Mesenchymal stem cell (in vitro differentiated cells and primary cell): ENCODE measurements at regions not wholly inside any gene's neighbourhood (a gene's known extent, or its start where the extent isn't known, plus 50 kb on each side); places are given as distances from the start of the nearest gene placed in this dataset.

Experiments used
- DNase-seq: peaks from one replicate; pipeline ENCODE4 v3.0.0-alpha.2; 2013
- H2AFZ ChIP-seq: one replicate; pipeline ENCODE4 v1.6.1; 2013; ENCODE audit warnings: low read depth, mild to moderate bottlenecking, control low read depth, inconsistent platforms, low read length, moderate library complexity
- H2AK5ac ChIP-seq: 2 replicates; pipeline ENCODE4 v1.6.1; 2013; ENCODE audit warnings: low read length, moderate library complexity, mild to moderate bottlenecking, inconsistent platforms; ENCODE audit not compliant: severe bottlenecking
- H2BK120ac ChIP-seq: one replicate; pipeline ENCODE4 v1.6.1; 2013; ENCODE audit warnings: low read depth, mild to moderate bottlenecking, inconsistent platforms, low read length, moderate library complexity
- H2BK12ac ChIP-seq, 2 experiments: one replicate each; pipeline ENCODE4 v1.6.1; 2013; ENCODE audit warnings: inconsistent platforms in 2 of 2, low read length in 2 of 2, mild to moderate bottlenecking in 2 of 2, moderate library complexity in 2 of 2, control low read depth in 1 of 2
- H2BK15ac ChIP-seq: one replicate; pipeline ENCODE4 v1.6.1; 2013; ENCODE audit warnings: mild to moderate bottlenecking, low read depth, inconsistent platforms; ENCODE audit not compliant: poor library complexity, severe bottlenecking
- H2BK5ac ChIP-seq: 2 replicates; pipeline ENCODE4 v1.6.1; 2013; ENCODE audit warnings: low read depth, mild to moderate bottlenecking, low read length, control low read depth, inconsistent platforms; ENCODE audit not compliant: poor library complexity, severe bottlenecking
- H3K14ac ChIP-seq, 2 experiments: one replicate each; pipeline ENCODE4 v1.6.1; 2013; ENCODE audit warnings: inconsistent platforms in 2 of 2, low read length in 2 of 2, control low read depth in 1 of 2, mild to moderate bottlenecking in 1 of 2, moderate library complexity in 1 of 2
- H3K18ac ChIP-seq, 2 experiments: one replicate each; pipeline ENCODE4 v1.6.1; 2013; ENCODE audit warnings: inconsistent platforms in 2 of 2, low read length in 2 of 2, control low read depth in 1 of 2, low read depth in 1 of 2, mild to moderate bottlenecking in 1 of 2
- H3K23ac ChIP-seq, 2 experiments: one replicate each; pipeline ENCODE4 v1.6.1; 2013; ENCODE audit warnings: inconsistent platforms in 2 of 2, low read length in 2 of 2, mild to moderate bottlenecking in 2 of 2, moderate library complexity in 2 of 2, control low read depth in 1 of 2
- H3K27ac ChIP-seq: 2 replicates; pipeline ENCODE4 v1.5.1; 2013; ENCODE audit warnings: mild to moderate bottlenecking, moderate library complexity, low read length, control low read depth, inconsistent platforms; ENCODE audit not compliant: poor library complexity, severe bottlenecking
- H3K27me3 ChIP-seq, 2 experiments: 2 replicates each; pipeline versions ENCODE4 v1.6.1 to v1.7.0; 2013; ENCODE audit warnings: low read length in 2 of 2, mild to moderate bottlenecking in 2 of 2, moderate library complexity in 2 of 2, control low read depth in 1 of 2, inconsistent platforms in 1 of 2; ENCODE audit not compliant: control insufficient read depth in 1 of 2, insufficient read depth in 1 of 2
- H3K36me3 ChIP-seq, 2 experiments: 2 replicates each; pipeline versions ENCODE4 v1.6.1 to v1.7.0; 2013; ENCODE audit warnings: low read length in 2 of 2, control low read depth in 1 of 2, inconsistent platforms in 1 of 2, low read depth in 1 of 2, mild to moderate bottlenecking in 1 of 2; ENCODE audit not compliant: insufficient read depth in 2 of 2, control insufficient read depth in 1 of 2
- H3K4ac ChIP-seq, 2 experiments: one replicate each; pipeline ENCODE4 v1.6.1; 2013; ENCODE audit warnings: inconsistent platforms in 2 of 2, low read length in 2 of 2, mild to moderate bottlenecking in 2 of 2, moderate library complexity in 2 of 2, control low read depth in 1 of 2, low read depth in 1 of 2
- H3K4me1 ChIP-seq: 2 replicates; pipeline ENCODE4 v1.6.1; 2013; ENCODE audit warnings: low read depth, low read length, control low read depth; ENCODE audit not compliant: control insufficient read depth, insufficient read depth
- H3K4me2 ChIP-seq: 2 replicates; pipeline ENCODE4 v1.6.1; 2013; ENCODE audit warnings: low read length, mild to moderate bottlenecking, inconsistent platforms; ENCODE audit not compliant: poor library complexity, severe bottlenecking
- H3K4me3 ChIP-seq, 2 experiments: 2 replicates each; pipeline versions ENCODE4 v1.5.1 to v1.7.0; 2013; ENCODE audit warnings: low read length in 2 of 2, mild to moderate bottlenecking in 2 of 2, control low read depth in 1 of 2, low read depth in 1 of 2; ENCODE audit not compliant: insufficient read depth in 1 of 2
- H3K79me1 ChIP-seq: replicated peaks from 2 replicates; pipeline ENCODE4 v1.6.1; 2013; ENCODE audit warnings: mild to moderate bottlenecking, control low read depth, low read length, inconsistent platforms; ENCODE audit not compliant: poor library complexity, severe bottlenecking
- H3K9ac ChIP-seq: 2 replicates; pipeline ENCODE4 v1.7.0; 2013; ENCODE audit warnings: mild to moderate bottlenecking, low read length, moderate library complexity
- H3K9me3 ChIP-seq: 2 replicates; pipeline ENCODE4 v1.7.0; 2013; ENCODE audit warnings: mild to moderate bottlenecking, low read length; ENCODE audit not compliant: control insufficient read depth
- H4K8ac ChIP-seq: one replicate; pipeline ENCODE4 v1.6.1; 2013; ENCODE audit warnings: inconsistent platforms, mild to moderate bottlenecking, low read length, moderate library complexity
- H4K91ac ChIP-seq: one replicate; pipeline ENCODE4 v1.6.1; 2013; ENCODE audit warnings: mild to moderate bottlenecking, low read length, inconsistent platforms
- WGBS: methylation state at CpG from one replicate; pipeline ENCODE4 v1.1.7; 2013; ENCODE audit warnings: mixed read lengths; 5-methylcytosine and 5-hydroxymethylcytosine counted together

- Histone ChIP-seq H3K4ac (no peak overlapping the region), H3K23ac (no peak overlapping the region), H2BK15ac (no peak overlapping the region), H2BK12ac (no peak overlapping the region), H3K9ac (no peak overlapping the region), H3K79me1 (no peaks in the 10 kb centered on the region), H3K18ac (no peak overlapping the region), H3K36me3 (no peaks in the 10 kb centered on the region), H2BK120ac (no peak overlapping the region), H3K14ac (no peak overlapping the region), H3K9me3 (no peaks in the 10 kb centered on the region), H3K4me2 (no peak overlapping the region), H3K4me1 (no peaks in the 10 kb centered on the region), H2AFZ (no peak overlapping the region), H2AK5ac (no peak overlapping the region), H4K91ac (no peak overlapping the region), H4K8ac (no peak overlapping the region), H3K27me3 (no peaks in the 10 kb centered on the region), H3K27ac (no peak overlapping the region), H2BK5ac (no peak overlapping the region), H3K4me3 (no peak overlapping the region)
- no peak for DNase-seq
- 86% methylated on average over 17 of the region's 22 CpGs for WGBS
Measured at GRCh38 chr3:86733257-86733656, 257.7 kb downstream of the VGLL3 start.

DNA sequence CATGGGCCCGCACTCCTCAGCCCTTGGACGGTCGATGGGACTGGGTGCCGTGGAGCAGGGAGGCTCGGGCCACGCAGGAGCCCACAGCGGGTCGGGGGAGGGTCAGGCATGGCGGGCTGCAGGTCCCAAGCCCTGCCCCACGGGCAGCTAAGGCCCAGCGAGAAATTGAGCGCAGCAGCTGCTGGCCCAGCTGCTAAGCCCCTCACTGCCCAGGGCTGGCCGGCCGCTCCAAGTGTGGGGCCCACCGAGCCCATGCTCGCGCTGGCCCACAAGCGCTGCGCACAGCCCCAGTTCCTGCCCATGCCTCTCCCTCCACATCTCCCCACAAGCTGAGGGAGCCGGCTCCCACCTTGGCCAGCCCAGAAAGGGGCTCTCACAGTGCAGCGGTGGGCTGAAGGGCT lies 259.4 kb downstream of the VGLL3 start:
- no peaks in the 10 kb centered on the region for H3K79me1 ChIP-seq
- H3K4me2 ChIP-seq: no peak overlapping the region
- no peak overlapping the region for H3K4me3 ChIP-seq
- H3K14ac ChIP-seq: no peak overlapping the region
- H2AFZ ChIP-seq: no peak overlapping the region
- no peak overlapping the region for H4K8ac ChIP-seq
- H2AK5ac ChIP-seq: no peak overlapping the region
- H3K9ac ChIP-seq: no peak overlapping the region
- no peaks in the 10 kb centered on the region for H3K4me1 ChIP-seq
- no peak overlapping the region for H2BK5ac ChIP-seq
- H2BK15ac ChIP-seq: no peak overlapping the region
- H2BK12ac ChIP-seq: no peak overlapping the region
- no peak overlapping the region for H3K18ac ChIP-seq
- no peaks in the 10 kb centered on the region for H3K9me3 ChIP-seq
- H3K27me3 ChIP-seq: no peaks in the 10 kb centered on the region
- 87% methylated on average over 21 of the region's 21 CpGs for WGBS
- no peak overlapping the region for H3K27ac ChIP-seq
- H3K4ac ChIP-seq: no peak overlapping the region
- no peaks in the 10 kb centered on the region for H3K36me3 ChIP-seq
- no peak for DNase-seq
- no peak overlapping the region for H2BK120ac ChIP-seq
- H3K23ac ChIP-seq: no peak overlapping the region
- no peak overlapping the region for H4K91ac ChIP-seq

GRCh38 chr3:86723433-86723832 lies 267.5 kb downstream of the VGLL3 start:
- Histone ChIP-seq H3K9me3 (no peaks in the 10 kb centered on the region), H2BK120ac (no peak overlapping the region), H4K91ac (no peak overlapping the region), H2BK5ac (no peak overlapping the region), H3K27me3 (no peaks in the 10 kb centered on the region), H3K23ac (no peak overlapping the region), H3K4me2 (no peak overlapping the region), H3K36me3 (no peaks in the 10 kb centered on the region), H4K8ac (no peak overlapping the region), H3K4ac (no peak overlapping the region), H3K14ac (no peak overlapping the region), H3K9ac (no peak overlapping the region), H2AFZ (no peak overlapping the region), H3K18ac (no peak overlapping the region), H3K27ac (no peak overlapping the region), H3K79me1 (no peaks in the 10 kb centered on the region), H2BK15ac (no peak overlapping the region), H2AK5ac (no peak overlapping the region), H2BK12ac (no peak overlapping the region), H3K4me3 (no peak overlapping the region), H3K4me1 (no peaks in the 10 kb centered on the region)
- DNase-seq: no peak

GRCh38 chr3:86711634-86712033 lies 279.3 kb downstream of the VGLL3 start:
- Histone ChIP-seq H2BK15ac (no peak overlapping the region), H3K27me3 (no peaks in the 10 kb centered on the region), H3K9ac (no peak overlapping the region), H3K27ac (no peak overlapping the region), H2BK120ac (no peak overlapping the region), H3K23ac (no peak overlapping the region), H2BK5ac (no peak overlapping the region), H3K79me1 (no peaks in the 10 kb centered on the region), H3K36me3 (no peaks in the 10 kb centered on the region), H2AFZ (no peak overlapping the region), H3K4me1 (no peaks in the 10 kb centered on the region), H3K9me3 (no peaks in the 10 kb centered on the region), H3K4me3 (no peak overlapping the region), H4K91ac (no peak overlapping the region), H3K14ac (no peak overlapping the region), H3K4me2 (no peak overlapping the region), H2BK12ac (no peak overlapping the region), H3K4ac (no peak overlapping the region), H2AK5ac (no peak overlapping the region), H4K8ac (no peak overlapping the region), H3K18ac (no peak overlapping the region)
- WGBS: no CpG with 5 or more reads among the region's 2 CpGs
- no peak for DNase-seq
